HG02642 (cell line): ENCODE measurements at regions not wholly inside any gene's neighbourhood (a gene's known extent, or its start where the extent isn't known, plus 50 kb on each side); places are given as distances from the start of the nearest gene placed in this dataset.

ENCODE experiments used
- ATAC-seq: cut with Tn5 transposase; IDR thresholded peaks from one replicate; pipeline ENCODE4 v1.9.1; 2021; ENCODE audit warnings: mild to moderate bottlenecking; ENCODE audit not compliant: unreplicated experiment, poor library complexity

DNA sequence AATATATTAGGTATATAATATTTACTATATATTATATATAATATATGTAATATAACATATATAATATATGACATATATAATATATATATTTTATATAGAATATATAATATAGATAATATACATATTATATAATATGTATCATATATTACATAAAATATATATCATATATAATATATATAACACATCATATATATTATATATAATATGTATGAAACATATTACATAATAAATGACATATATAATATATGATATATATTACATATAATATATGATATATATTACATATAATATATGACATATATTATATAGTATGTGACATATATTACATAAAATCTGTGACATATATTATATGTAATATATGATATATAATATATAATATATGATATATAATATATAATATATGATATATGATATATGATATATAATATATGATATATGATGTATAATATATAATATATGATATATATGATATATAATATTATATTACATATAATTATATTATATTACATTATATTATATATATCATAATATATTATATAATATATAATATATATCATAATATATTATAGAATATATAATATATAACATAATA lies 119.5 kb upstream of the RIMBP3 start:
- ATAC-seq: no peak

DNA sequence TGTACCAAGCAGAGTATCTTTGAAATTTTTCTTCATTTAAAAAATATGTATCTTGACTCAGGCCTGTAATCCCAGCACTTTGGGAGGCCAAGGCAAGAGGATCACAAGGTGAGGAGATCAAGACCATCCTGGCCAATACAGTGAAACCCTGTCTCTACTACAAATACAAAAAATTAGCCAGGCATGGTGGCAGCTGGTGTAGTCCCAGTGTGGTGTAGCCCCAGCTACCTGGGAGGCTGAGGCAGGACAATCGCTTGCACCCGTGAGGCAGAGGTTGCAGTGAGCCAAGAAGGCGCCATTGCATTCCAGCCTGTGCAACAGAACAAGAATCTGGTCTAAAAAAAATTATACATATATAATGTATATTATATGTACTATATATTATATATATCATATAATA lies 118.7 kb upstream of the RIMBP3 start:
- peak; percentile 100 for ATAC-seq
